H1 (cell line): ENCODE measurements at regions not wholly inside any gene's neighbourhood (a gene's known extent, or its start where the extent isn't known, plus 50 kb on each side); places are given as distances from the start of the nearest gene placed in this dataset.

ENCODE experiments used
- CTCF ChIA-PET: fragments of 300-600 bp; sonication (Branson Sonifier 250); formaldehyde crosslinking; loops from one replicate; lab custom pipeline; 2021; ENCODE audit not compliant: partially characterized antibody; lab: Charles Lee
- POLR2A ChIA-PET: fragments of 300-600 bp; sonication (Branson Sonifier 250); formaldehyde crosslinking; loops from one replicate; lab custom pipeline; 2021; ENCODE audit warnings: inconsistent platforms; ENCODE audit not compliant: partially characterized antibody; lab: Charles Lee
- DNase-seq, 2 experiments: peaks; one replicate each; pipeline versions ENCODE4 v3.0.0 to v3.0.0-alpha.2; 2010 to 2022; ENCODE audit warnings: low spot score in 2 of 2, low read depth in 1 of 2, mixed read lengths in 1 of 2
- FAIRE-seq: peaks from 2 replicates; lab custom pipeline; 2011; peaks lifted over from hg19 to GRCh38; lab: Jason Lieb, UNC
- H2AFZ ChIP-seq: 2 replicates; pipeline ENCODE4 v1.8.1; 2012; ENCODE audit warnings: low read length, inconsistent platforms
- H2AK5ac ChIP-seq: 2 replicates; pipeline ENCODE4 v1.6.1; 2013; ENCODE audit warnings: low read depth, low read length
- H2BK120ac ChIP-seq: replicated peaks from 2 replicates; pipeline ENCODE3; 2013; ENCODE audit warnings: low read depth, low read length, inconsistent platforms
- H2BK12ac ChIP-seq: 2 replicates; pipeline ENCODE4 v1.6.1; 2013; ENCODE audit warnings: low read depth, low read length
- H2BK15ac ChIP-seq: 2 replicates; pipeline ENCODE4 v1.6.1; 2013; ENCODE audit warnings: low read length
- H2BK20ac ChIP-seq: 2 replicates; pipeline ENCODE4 v1.6.1; 2013; ENCODE audit warnings: low read length
- H2BK5ac ChIP-seq: 2 replicates; pipeline ENCODE4 v1.6.1; 2013; ENCODE audit warnings: low read depth, low read length
- H3K14ac ChIP-seq: 2 replicates; pipeline ENCODE4 v1.6.1; 2013; ENCODE audit warnings: inconsistent platforms; ENCODE audit not compliant: insufficient read length
- H3K18ac ChIP-seq: 2 replicates; pipeline ENCODE4 v1.6.1; 2013; ENCODE audit warnings: low read length; ENCODE audit errors: extremely low read depth
- H3K23ac ChIP-seq: 2 replicates; pipeline ENCODE4 v1.6.1; 2013; ENCODE audit warnings: inconsistent platforms; ENCODE audit not compliant: insufficient read length
- H3K23me2 ChIP-seq: 2 replicates; pipeline ENCODE4 v1.6.1; 2013; ENCODE audit warnings: low read depth, low read length
- H3K27ac ChIP-seq: 2 replicates; pipeline ENCODE4 v1.6.1; 2011; ENCODE audit warnings: low read depth, low read length, inconsistent platforms
- H3K27me3 ChIP-seq, 4 experiments: replicated peaks in 1 of 4; 1 replicate in 1 of 4; 2 replicates in 3 of 4; pipeline versions ENCODE4 v1.6.1 to v1.8.1; 2011 to 2013; ENCODE audit warnings: low read length in 3 of 4, mild to moderate bottlenecking in 3 of 4, inconsistent platforms in 2 of 4, mixed read lengths in 2 of 4, moderate library complexity in 1 of 4; ENCODE audit not compliant: control insufficient read depth in 3 of 4, insufficient read depth in 3 of 4; ENCODE audit errors: extremely low read depth in 1 of 4
- H3K36me3 ChIP-seq, 4 experiments: 2 replicates each; pipeline versions ENCODE4 v1.6.1 to v1.8.1; 2011 to 2013; ENCODE audit warnings: mild to moderate bottlenecking in 4 of 4, low read length in 3 of 4, moderate library complexity in 2 of 4, control low read depth in 1 of 4, inconsistent platforms in 1 of 4; ENCODE audit not compliant: insufficient read depth in 4 of 4, control insufficient read depth in 2 of 4
- H3K4ac ChIP-seq: replicated peaks from 2 replicates; pipeline ENCODE3; 2013; ENCODE audit warnings: low read length, low read depth, mixed read lengths, inconsistent platforms; ENCODE audit not compliant: insufficient read length
- H3K4me1 ChIP-seq, 4 experiments: replicated peaks in 1 of 4; 1 replicate in 1 of 4; 2 replicates in 3 of 4; pipeline versions ENCODE4 v1.6.1 to v1.8.1; 2011 to 2013; ENCODE audit warnings: low read length in 3 of 4, inconsistent platforms in 2 of 4, mixed read lengths in 1 of 4; ENCODE audit not compliant: insufficient read depth in 4 of 4, control insufficient read depth in 3 of 4
- H3K4me2 ChIP-seq, 2 experiments: 2 replicates each; pipeline versions ENCODE4 v1.6.1 to v1.8.1; 2011 to 2013; ENCODE audit warnings: low read depth in 2 of 2, low read length in 2 of 2, control low read depth in 1 of 2, inconsistent platforms in 1 of 2, mild to moderate bottlenecking in 1 of 2; ENCODE audit not compliant: insufficient read depth in 1 of 2
- H3K4me3 ChIP-seq, 4 experiments: fragments of 200-600, 300-600 bp in 1 of 4; sonication (generic), shearing (Covaris generic), sonication (Bioruptor Twin) in 1 of 4; 2 replicates each; pipeline versions ENCODE4 v1.5.1 to v1.8.1; 2011 to 2016; ENCODE audit warnings: low read length in 4 of 4, low read depth in 3 of 4, control low read depth in 2 of 4, inconsistent platforms in 2 of 4, mild to moderate bottlenecking in 2 of 4, mixed read lengths in 1 of 4, moderate library complexity in 1 of 4; ENCODE audit not compliant: insufficient read depth in 2 of 4; ENCODE audit errors: extremely low read depth in 1 of 4
- H3K56ac ChIP-seq: replicated peaks from 2 replicates; pipeline ENCODE3; 2013; ENCODE audit warnings: low read depth, mild to moderate bottlenecking, mixed read lengths, low read length, inconsistent platforms; ENCODE audit not compliant: insufficient read length
- H3K79me1 ChIP-seq: 2 replicates; pipeline ENCODE4 v1.6.1; 2013; ENCODE audit warnings: low read depth, low read length, control low read depth
- H3K79me2 ChIP-seq, 2 experiments: 2 replicates each; pipeline versions ENCODE4 v1.6.1 to v1.8.1; 2012 to 2013; ENCODE audit warnings: low read length in 2 of 2, mild to moderate bottlenecking in 2 of 2, inconsistent platforms in 1 of 2; ENCODE audit not compliant: insufficient read depth in 2 of 2, control insufficient read depth in 1 of 2
- H3K9ac ChIP-seq, 4 experiments: replicated peaks in 1 of 4; 1 replicate in 1 of 4; 2 replicates in 3 of 4; pipeline versions ENCODE4 v1.6.1 to v1.8.1; 2011 to 2013; ENCODE audit warnings: low read depth in 3 of 4, low read length in 3 of 4, control low read depth in 2 of 4, mild to moderate bottlenecking in 2 of 4, moderate library complexity in 2 of 4, inconsistent platforms in 1 of 4; ENCODE audit errors: extremely low read depth in 1 of 4
- H3K9me3 ChIP-seq, 2 experiments: 2 replicates each; pipeline versions ENCODE4 v1.6.1 to v1.8.1; 2012 to 2013; ENCODE audit warnings: mild to moderate bottlenecking in 2 of 2, moderate library complexity in 2 of 2, control low read depth in 1 of 2, inconsistent platforms in 1 of 2, low read depth in 1 of 2, low read length in 1 of 2, mixed read lengths in 1 of 2; ENCODE audit not compliant: insufficient read depth in 2 of 2
- H4K20me1 ChIP-seq, 2 experiments: replicated peaks in 1 of 2; 2 replicates each; pipeline versions ENCODE3 to v1.8.1; 2011 to 2013; ENCODE audit warnings: inconsistent platforms in 2 of 2, low read length in 2 of 2, mild to moderate bottlenecking in 1 of 2; ENCODE audit not compliant: insufficient read depth in 2 of 2, control insufficient read depth in 1 of 2
- H4K5ac ChIP-seq: 2 replicates; pipeline ENCODE4 v1.6.1; 2013; ENCODE audit warnings: low read length, low read depth, mixed read lengths, inconsistent platforms; ENCODE audit not compliant: insufficient read length
- H4K8ac ChIP-seq: 2 replicates; pipeline ENCODE4 v1.8.0; 2013; ENCODE audit warnings: mild to moderate bottlenecking, moderate library complexity, low read length, inconsistent platforms; ENCODE audit not compliant: insufficient read depth; ENCODE audit errors: extremely low read depth
- H4K91ac ChIP-seq: replicated peaks from 2 replicates; pipeline ENCODE3; 2013; ENCODE audit warnings: low read length, mixed read lengths, inconsistent platforms; ENCODE audit not compliant: insufficient read length
- BCL11A ChIP-seq, 2 experiments: IDR thresholded peaks; one replicate each; pipeline ENCODE4 v1.6.1; 2011; ENCODE audit warnings: low read depth in 2 of 2, low read length in 2 of 2, mild to moderate bottlenecking in 2 of 2
- BRCA1 ChIP-seq: IDR thresholded peaks from 2 replicates; pipeline ENCODE4 v1.6.1; 2012; ENCODE audit warnings: low read depth, low read length, improper control_type of control experiment
- CBX8 ChIP-seq: fragments of 300-800, 300-1000 bp; sonication (generic); IDR thresholded peaks from 2 replicates; pipeline ENCODE4 v1.7.1; 2016; ENCODE audit warnings: low read depth, low read length, borderline replicate concordance
- CREB1 ChIP-seq: IDR thresholded peaks from 2 replicates; pipeline ENCODE4 v1.6.1; 2012; ENCODE audit warnings: inconsistent platforms
- GTF2F1 ChIP-seq: IDR thresholded peaks from 2 replicates; pipeline ENCODE4 v1.6.1; 2012; ENCODE audit warnings: low read depth, low read length, improper control_type of control experiment, borderline replicate concordance
- HDAC6 ChIP-seq: IDR thresholded peaks from one replicate; pipeline ENCODE4 v1.7.1; 2012; ENCODE audit warnings: low read depth, mild to moderate bottlenecking, inconsistent platforms, low read length, moderate library complexity
- KDM4A ChIP-seq: IDR thresholded peaks from one replicate; pipeline ENCODE4 v1.7.1; 2012; ENCODE audit warnings: low read depth, mild to moderate bottlenecking, moderate library complexity, low read length, inconsistent platforms; ENCODE audit not compliant: severe bottlenecking
- KDM5A ChIP-seq: fragments of 200-600 bp; IDR thresholded peaks from 2 replicates; pipeline ENCODE4 v1.7.1; 2012; ENCODE audit warnings: mild to moderate bottlenecking, low read length, inconsistent platforms, mixed read lengths
- POLR2AphosphoS5 ChIP-seq: IDR thresholded peaks from 2 replicates; pipeline ENCODE4 v1.6.1; 2011; ENCODE audit warnings: low read depth, low read length
- RBBP5 ChIP-seq: IDR thresholded peaks from 2 replicates; pipeline ENCODE4 v1.7.1; 2012; ENCODE audit warnings: low read depth, mild to moderate bottlenecking, inconsistent platforms, low read length, moderate library complexity, borderline replicate concordance
- RNF2 ChIP-seq: fragments of 200-900, 300-1000 bp; sonication (generic); IDR thresholded peaks from 2 replicates; pipeline ENCODE4 v1.7.1; 2016; ENCODE audit warnings: borderline replicate concordance, low read depth, mild to moderate bottlenecking, antibody characterized with exemption, low read length; ENCODE audit not compliant: poor library complexity, severe bottlenecking; ENCODE audit errors: missing control alignments
- SRF ChIP-seq: IDR thresholded peaks from 2 replicates; pipeline ENCODE4 v1.6.1; 2011; ENCODE audit warnings: mild to moderate bottlenecking, low read depth, low read length, moderate library complexity
- WGBS, 2 experiments: shearing (Covaris generic) in 1 of 2; methylation state at CpG; one replicate each; pipeline versions ENCODE4 v1.1.6 to v1.1.7; 2013 to 2015; ENCODE audit warnings: low lambda C conversion rate in 2 of 2, mixed read lengths in 2 of 2, inconsistent platforms in 1 of 2, low coverage in 1 of 2, missing lambda C conversion rate in 1 of 2; ENCODE audit not compliant: insufficient replicate concordance in 2 of 2, insufficient coverage in 1 of 2, insufficient read length in 1 of 2; ENCODE audit errors: extremely low coverage in 1 of 2, missing lambda C conversion rate in 1 of 2; 5-methylcytosine and 5-hydroxymethylcytosine counted together
- TF ChIP-seq, protein P1 (sequence below): IDR thresholded peaks from 2 replicates; pipeline ENCODE4 v1.6.1; 2012; ENCODE audit warnings: low read length, inconsistent platforms

DNA sequence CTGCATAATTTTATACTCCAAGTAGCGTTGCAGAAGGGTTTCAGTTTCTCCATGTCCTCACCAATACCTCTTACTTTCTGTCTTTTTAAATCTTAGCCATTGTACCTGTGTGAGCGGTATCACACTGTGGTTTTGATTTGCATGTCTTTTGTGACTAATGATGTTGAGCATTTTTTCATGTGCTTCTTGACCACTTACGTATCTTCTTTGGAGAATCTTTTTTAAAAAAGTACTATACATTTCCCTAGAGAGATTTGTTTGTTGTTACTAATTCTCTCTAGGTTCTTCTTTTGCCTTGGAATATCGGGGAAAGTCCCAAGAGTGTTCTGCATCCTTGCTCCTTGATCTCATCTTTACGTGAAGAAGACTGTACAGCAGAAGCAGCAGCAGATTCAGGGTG, 81.8 kb upstream of the WARS2 start:
- Histone ChIP-seq H2BK5ac (no peak overlapping the region), H2AK5ac (no peak overlapping the region), H2BK15ac (no peak overlapping the region), H2BK20ac (peak overlapping the region; percentile 18; the same call in 1 of the 2 replicates), H3K36me3 (no peaks in the 10 kb centered on the region), H3K4ac (no peak overlapping the region), H3K14ac (no peak overlapping the region), H3K18ac (no peak overlapping the region), H3K23ac (no peak overlapping the region), H3K79me1 (no peaks in the 10 kb centered on the region), H2AFZ (no peak overlapping the region), H3K27me3 (no peaks in the 10 kb centered on the region), H4K91ac (no peak overlapping the region), H3K9me3 (no peaks in the 10 kb centered on the region), H4K20me1 (no peaks in the 10 kb centered on the region), H2BK12ac (no peak overlapping the region), H4K5ac (no peak overlapping the region), H3K4me2 (no peak overlapping the region), H3K27ac (no peak overlapping the region), H3K9ac (no peak overlapping the region), H3K4me3 (no peak overlapping the region), H2BK120ac (no peak overlapping the region), H4K8ac (no peak overlapping the region), H3K79me2 (no peaks in the 10 kb centered on the region), H3K23me2 (no peaks in the 10 kb centered on the region; the same call in 1 of the 2 replicates), H3K56ac (no peak overlapping the region), H3K4me1 (no peaks in the 10 kb centered on the region)
- CTCF ChIA-PET: interaction anchor here (0.8 to 6.4 kb wide), 3 partner anchors 53 to 788 kb away, joined by 3 to 32 read pairs (median 4); no protein-coding TSS in a partner anchor
- 91% methylated on average over 5 of the region's 5 CpGs; no CpG with 5 or more reads in 1 of the 2 experiments for WGBS, 2 experiments
- DNase-seq (no peak), FAIRE-seq (no peak)
- POLR2A ChIA-PET: no interaction called here
- no peak for TF ChIP-seq CBX8
- no peak for TF ChIP-seq POLR2AphosphoS5
- no peak for TF ChIP-seq BCL11A (IDR thresholded peaks at IDR 0.05; ENCODE audit: low read depth in 2 of 2, low read length in 2 of 2)
- no peak for TF ChIP-seq KDM4A
- no peak for TF ChIP-seq SRF
- TF ChIP-seq KDM5A: no peak
- no peak for TF ChIP-seq BRCA1
- no peak for TF ChIP-seq GTF2F1
- TF ChIP-seq, protein P1, sequence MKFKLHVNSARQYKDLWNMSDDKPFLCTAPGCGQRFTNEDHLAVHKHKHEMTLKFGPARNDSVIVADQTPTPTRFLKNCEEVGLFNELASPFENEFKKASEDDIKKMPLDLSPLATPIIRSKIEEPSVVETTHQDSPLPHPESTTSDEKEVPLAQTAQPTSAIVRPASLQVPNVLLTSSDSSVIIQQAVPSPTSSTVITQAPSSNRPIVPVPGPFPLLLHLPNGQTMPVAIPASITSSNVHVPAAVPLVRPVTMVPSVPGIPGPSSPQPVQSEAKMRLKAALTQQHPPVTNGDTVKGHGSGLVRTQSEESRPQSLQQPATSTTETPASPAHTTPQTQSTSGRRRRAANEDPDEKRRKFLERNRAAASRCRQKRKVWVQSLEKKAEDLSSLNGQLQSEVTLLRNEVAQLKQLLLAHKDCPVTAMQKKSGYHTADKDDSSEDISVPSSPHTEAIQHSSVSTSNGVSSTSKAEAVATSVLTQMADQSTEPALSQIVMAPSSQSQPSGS: no peak
- no peak for TF ChIP-seq CREB1
- no peak for TF ChIP-seq HDAC6
- TF ChIP-seq RNF2: no peak
- TF ChIP-seq RBBP5: no peak
